GM21515 (cell line): ENCODE measurements at regions not wholly inside any gene's neighbourhood (a gene's known extent, or its start where the extent isn't known, plus 50 kb on each side); places are given as distances from the start of the nearest gene placed in this dataset.
"Not testable (repeated sequence)": the region's sequence is repeated elsewhere in the genome, so short reads cannot be mapped to it uniquely, and the experiment has no call there.

Source experiments
- ATAC-seq: cut with Tn5 transposase; IDR thresholded peaks from one replicate; pipeline ENCODE4 v1.9.1; 2021; ENCODE audit not compliant: unreplicated experiment

GRCh38 chr7:39824456-39825200 is 125.4 kb upstream of the CDK13 start:
- no peak for ATAC-seq

- no peak for ATAC-seq
Observed at GRCh38 chr7:39825401-39825980, 124.6 kb upstream of the CDK13 start.

GRCh38 chr7:39826166-39826565 is 123.9 kb upstream of the CDK13 start:
- ATAC-seq: no peak

- no peak for ATAC-seq
Observed at GRCh38 chr7:39827571-39827970, 122.5 kb upstream of the CDK13 start.

- no peak for ATAC-seq
Observed at GRCh38 chr7:39829028-39829427, 121.0 kb upstream of the CDK13 start.

GRCh38 chr7:39832519-39833085 is 117.5 kb upstream of the CDK13 start:
- no peak for ATAC-seq

- ATAC-seq: not testable (repeated sequence)
Observed at GRCh38 chr7:39833180-39833799, 116.8 kb upstream of the CDK13 start.

GRCh38 chr7:39833865-39834634 is 116.0 kb upstream of the CDK13 start:
- ATAC-seq: not testable (repeated sequence)

GRCh38 chr7:39838326-39838725 is 111.7 kb upstream of the CDK13 start:
- no peak for ATAC-seq

GRCh38 chr7:39845006-39845405 is 105.0 kb upstream of the CDK13 start:
- no peak for ATAC-seq

GRCh38 chr7:39847227-39847626 is 102.8 kb upstream of the CDK13 start:
- no peak for ATAC-seq

- no peak for ATAC-seq
Observed at GRCh38 chr7:39851466-39852045, 98.5 kb upstream of the CDK13 start.

GRCh38 chr7:39854616-39855324 is 95.3 kb upstream of the CDK13 start:
- peak; percentile 76 for ATAC-seq

- no peak for ATAC-seq
Observed at GRCh38 chr7:39855325-39855674, 94.8 kb upstream of the CDK13 start.

- not testable (repeated sequence) for ATAC-seq
Observed at GRCh38 chr7:39863675-39864322, 86.3 kb upstream of the CDK13 start.

GRCh38 chr7:39869888-39870522 is 80.1 kb upstream of the CDK13 start:
- ATAC-seq: not testable (repeated sequence)

GRCh38 chr7:39871610-39872009 is 78.4 kb upstream of the CDK13 start:
- ATAC-seq: not testable (repeated sequence)

- ATAC-seq: no peak
Observed at GRCh38 chr7:39880556-39880955, 69.5 kb upstream of the CDK13 start.

GRCh38 chr7:39882148-39882784 is 67.8 kb upstream of the CDK13 start:
- ATAC-seq: no peak
